Liver (tissue), 8 donors: ENCODE measurements at regions not wholly inside any gene's neighbourhood (a gene's known extent, or its start where the extent isn't known, plus 50 kb on each side); places are given as distances from the start of the nearest gene placed in this dataset.

Source experiments
- DNase-seq: peaks from one replicate; pipeline ENCODE4 v3.0.0-alpha.2; 2017; ENCODE audit warnings: low spot score
- H3K27ac ChIP-seq, 2 donors: one replicate each; pipeline ENCODE4 v1.7.0; 2013; ENCODE audit warnings: inconsistent platforms in 2 of 2, low read length in 2 of 2, control low read depth in 1 of 2, low read depth in 1 of 2, mild to moderate bottlenecking in 1 of 2
- H3K27me3 ChIP-seq, 4 donors: one replicate each; pipeline versions ENCODE4 v1.6.1 to v1.7.0; 2013; ENCODE audit warnings: low read length in 3 of 4, inconsistent platforms in 1 of 4, mild to moderate bottlenecking in 1 of 4, moderate library complexity in 1 of 4; ENCODE audit not compliant: control insufficient read depth in 4 of 4, insufficient read depth in 4 of 4
- H3K36me3 ChIP-seq, 4 donors: one replicate each; pipeline versions ENCODE4 v1.6.1 to v1.7.0; 2013; ENCODE audit warnings: low read length in 3 of 4, mild to moderate bottlenecking in 3 of 4, low read depth in 1 of 4, moderate library complexity in 1 of 4; ENCODE audit not compliant: control insufficient read depth in 4 of 4, insufficient read depth in 3 of 4
- H3K4me1 ChIP-seq, 4 donors: one replicate each; pipeline versions ENCODE4 v1.6.1 to v1.7.0; 2013; ENCODE audit warnings: low read length in 3 of 4, mild to moderate bottlenecking in 3 of 4, moderate library complexity in 1 of 4; ENCODE audit not compliant: control insufficient read depth in 4 of 4, insufficient read depth in 4 of 4
- H3K4me3 ChIP-seq, 3 donors: one replicate each; pipeline versions ENCODE4 v1.6.1 to v1.7.0; 2013; ENCODE audit warnings: low read length in 3 of 3, control low read depth in 1 of 3, low read depth in 1 of 3, mild to moderate bottlenecking in 1 of 3
- H3K9ac ChIP-seq, 2 donors: one replicate each; pipeline ENCODE4 v1.7.0; 2013; ENCODE audit warnings: low read length in 2 of 2, mild to moderate bottlenecking in 2 of 2, moderate library complexity in 2 of 2, control low read depth in 1 of 2, low read depth in 1 of 2
- H3K9me3 ChIP-seq, 4 donors: one replicate each; pipeline versions ENCODE4 v1.6.1 to v1.7.0; 2013; ENCODE audit warnings: low read length in 3 of 4; ENCODE audit not compliant: control insufficient read depth in 4 of 4
- CTCF ChIP-seq: fragments of 150-350 bp; IDR thresholded peaks from 2 replicates; pipeline ENCODE4 v1.5.1; 2017; ENCODE audit warnings: improper control_type of control experiment, low read depth, low read length; ENCODE audit not compliant: missing input control
- EGR1 ChIP-seq, 2 donors: IDR thresholded peaks; 2 replicates each; pipeline ENCODE4 v1.6.1; 2016 to 2018; ENCODE audit warnings: antibody characterized with exemption in 2 of 2, low read depth in 2 of 2
- FOXA1 ChIP-seq: IDR thresholded peaks from 2 replicates; pipeline ENCODE4 v1.6.1; 2016; ENCODE audit warnings: antibody characterized with exemption
- FOXA2 ChIP-seq: IDR thresholded peaks from 2 replicates; pipeline ENCODE4 v1.6.1; 2016; ENCODE audit warnings: antibody characterized with exemption
- GABPA ChIP-seq, 2 donors: IDR thresholded peaks in 1 of 2; conservative IDR thresholded peaks in 1 of 2; 2 replicates each; pipeline ENCODE4 v1.6.1; 2016; ENCODE audit warnings: antibody characterized with exemption in 2 of 2, mild to moderate bottlenecking in 1 of 2, moderate library complexity in 1 of 2
- HNF4A ChIP-seq, 2 donors: conservative IDR thresholded peaks; 2 replicates each; pipeline ENCODE4 v1.6.1; 2016; ENCODE audit warnings: antibody characterized with exemption in 2 of 2, mild to moderate bottlenecking in 2 of 2
- JUND ChIP-seq, 2 donors: IDR thresholded peaks; 2 replicates each; pipeline ENCODE4 v1.6.1; 2016; ENCODE audit warnings: antibody characterized with exemption in 2 of 2
- RAD21 ChIP-seq, 2 donors: IDR thresholded peaks; 2 replicates each; pipeline ENCODE4 v1.6.1; 2016; ENCODE audit warnings: antibody characterized with exemption in 2 of 2, mild to moderate bottlenecking in 2 of 2
- REST ChIP-seq: IDR thresholded peaks from 2 replicates; pipeline ENCODE4 v1.6.1; 2016; ENCODE audit warnings: antibody characterized with exemption, mild to moderate bottlenecking
- RXRA ChIP-seq, 2 donors: IDR thresholded peaks; 2 replicates each; pipeline ENCODE4 v1.6.1; 2017 to 2018; ENCODE audit warnings: antibody characterized with exemption in 2 of 2, mild to moderate bottlenecking in 1 of 2
- TAF1 ChIP-seq: conservative IDR thresholded peaks from 2 replicates; pipeline ENCODE4 v1.6.1; 2016; ENCODE audit warnings: antibody characterized with exemption, mild to moderate bottlenecking
- YY1 ChIP-seq: IDR thresholded peaks from 2 replicates; pipeline ENCODE4 v1.6.1; 2016; ENCODE audit warnings: antibody characterized with exemption, mild to moderate bottlenecking
- ZBTB33 ChIP-seq: IDR thresholded peaks from 2 replicates; pipeline ENCODE4 v1.6.1; 2016; ENCODE audit warnings: antibody characterized with exemption
- WGBS: extraction: QIAGEN DNeasy Blood & Tissue Kit; methylation state at CpG from one replicate; pipeline ENCODE4 v1.1.7; 2013; 5-methylcytosine and 5-hydroxymethylcytosine counted together
- donor health status: healthy.
- donor health status: healthy.
- donor health status: healthy.
- donor health status: healthy.
- donor health status: healthy.

- no peaks in the 10 kb centered on the region for H3K27me3 ChIP-seq
- H3K9ac ChIP-seq, result no peak overlapping the region
- 73% methylated on average over 3 of the region's 3 CpGs for WGBS
- no peaks in the 10 kb centered on the region for H3K4me1 ChIP-seq
- no peak overlapping the region for H3K4me3 ChIP-seq
- H3K9me3 ChIP-seq, result peaks cover 0 to 3% (median under 1%) of the 10 kb centered on the region in 4 donors
- no peak overlapping the region for H3K27ac ChIP-seq
- TF ChIP-seq FOXA2 (no peak), YY1 (no peak), TAF1 (no peak), HNF4A (conservative IDR thresholded peaks at IDR 0.05) (no peak), REST (no peak)
- DNase-seq, result no peak
- no peaks in the 10 kb centered on the region for H3K36me3 ChIP-seq
These were observed 132.4 kb downstream of the ATOH1 start for GRCh38 chr4:93960916-93961315.

- Histone ChIP-seq H3K27ac (no peak overlapping the region), H3K36me3 (no peaks in the 10 kb centered on the region), H3K4me3 (no peak overlapping the region), H3K27me3 (no peaks in the 10 kb centered on the region), H3K9ac (no peak overlapping the region), H3K4me1 (no peaks in the 10 kb centered on the region), H3K9me3 (no peaks in the 10 kb centered on the region)
- DNase-seq, result no peak
- WGBS, result 66% methylated on average over 6 of the region's 6 CpGs
- TF ChIP-seq ZBTB33 (no peak), FOXA1 (no peak), GABPA (IDR thresholded peaks at IDR 0.05 in 1 of 2, conservative IDR thresholded peaks at IDR 0.05 in 1 of 2) (no peak), RAD21 (IDR thresholded peaks at IDR 0.05) (no peak), JUND (IDR thresholded peaks at IDR 0.05) (no peak), CTCF (no peak), REST (no peak), YY1 (no peak), RXRA (IDR thresholded peaks at IDR 0.05) (no peak), EGR1 (IDR thresholded peaks at IDR 0.05; ENCODE audit: low read depth in 2 of 2) (no peak)
These were observed 153.0 kb downstream of the ATOH1 start for GRCh38 chr4:93981594-93981993.
